WERI-Rb-1 (cell line): ENCODE measurements at regions not wholly inside any gene's neighbourhood (a gene's known extent, or its start where the extent isn't known, plus 50 kb on each side); places are given as distances from the start of the nearest gene placed in this dataset.

Experiments used
- DNase-seq: peaks from one replicate; pipeline ENCODE4 v3.0.0-alpha.2; 2020
- H3K27ac ChIP-seq: fragments of 250-450 bp; sonication (Bioruptor Pico); 2 replicates; pipeline ENCODE4 v1.5.1; 2020; ENCODE audit warnings: mild to moderate bottlenecking, moderate library complexity
- H3K27me3 ChIP-seq: fragments of 250-450 bp; sonication (Bioruptor Pico); 2 replicates; pipeline ENCODE4 v1.5.1; 2021; ENCODE audit warnings: mild to moderate bottlenecking, low read depth, moderate library complexity; ENCODE audit not compliant: insufficient read depth, severe bottlenecking
- H3K36me3 ChIP-seq: fragments of 250-450 bp; sonication (Bioruptor Pico); 2 replicates; pipeline ENCODE4 v1.5.1; 2020; ENCODE audit warnings: mild to moderate bottlenecking, moderate library complexity
- H3K4me3 ChIP-seq: 2 replicates; pipeline ENCODE4 v1.5.1; 2011; ENCODE audit warnings: low read depth, mild to moderate bottlenecking, control low read depth, low read length
- H3K9me3 ChIP-seq: fragments of 250-450 bp; sonication (Bioruptor Pico); 2 replicates; pipeline ENCODE4 v1.5.1; 2021; ENCODE audit warnings: mild to moderate bottlenecking, moderate library complexity; ENCODE audit not compliant: severe bottlenecking
- CTCF ChIP-seq: IDR thresholded peaks from 2 replicates; pipeline ENCODE4 v1.5.1; 2011; ENCODE audit warnings: low read depth, mild to moderate bottlenecking, control low read depth, inconsistent platforms, low read length

- no peak for TF ChIP-seq CTCF
- DNase-seq = no peak
- Histone ChIP-seq H3K9me3 (no peaks in the 10 kb centered on the region), H3K36me3 (no peaks in the 10 kb centered on the region), H3K27ac (no peak overlapping the region), H3K27me3 (no peaks in the 10 kb centered on the region), H3K4me3 (no peak overlapping the region)
Observed at GRCh38 chr2:8496617-8497016, 185.2 kb upstream of the ID2 start.

DNA sequence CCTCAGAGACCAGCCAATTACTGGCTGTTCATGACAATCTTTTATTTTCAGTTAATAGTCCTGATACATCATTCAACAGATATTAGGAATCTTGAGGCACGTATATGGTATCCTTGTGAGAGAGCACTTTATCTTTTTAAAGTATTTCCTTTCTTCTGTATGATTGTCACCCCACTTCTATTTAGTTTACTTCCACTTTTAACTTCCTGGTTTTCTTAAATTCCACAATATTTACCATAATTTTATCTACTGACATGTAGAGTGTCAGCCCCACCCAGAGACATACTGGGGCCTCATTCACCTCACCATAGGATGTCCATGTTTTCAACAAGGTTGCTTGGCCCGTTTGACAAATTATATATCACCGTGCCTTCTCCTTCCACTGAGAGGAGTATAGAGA, 182.9 kb upstream of the ID2 start:
- Histone ChIP-seq H3K36me3 (no peaks in the 10 kb centered on the region), H3K4me3 (no peak overlapping the region), H3K27me3 (no peaks in the 10 kb centered on the region), H3K27ac (no peak overlapping the region), H3K9me3 (no peaks in the 10 kb centered on the region)
- TF ChIP-seq CTCF = no peak
- no peak for DNase-seq

GRCh38 chr2:8500124-8501054, 181.5 kb upstream of the ID2 start:
- TF ChIP-seq CTCF = no peak
- no peak for DNase-seq
- Histone ChIP-seq H3K36me3 (no peaks in the 10 kb centered on the region), H3K4me3 (no peak overlapping the region), H3K27ac (no peak overlapping the region), H3K9me3 (no peaks in the 10 kb centered on the region), H3K27me3 (no peaks in the 10 kb centered on the region)

DNA sequence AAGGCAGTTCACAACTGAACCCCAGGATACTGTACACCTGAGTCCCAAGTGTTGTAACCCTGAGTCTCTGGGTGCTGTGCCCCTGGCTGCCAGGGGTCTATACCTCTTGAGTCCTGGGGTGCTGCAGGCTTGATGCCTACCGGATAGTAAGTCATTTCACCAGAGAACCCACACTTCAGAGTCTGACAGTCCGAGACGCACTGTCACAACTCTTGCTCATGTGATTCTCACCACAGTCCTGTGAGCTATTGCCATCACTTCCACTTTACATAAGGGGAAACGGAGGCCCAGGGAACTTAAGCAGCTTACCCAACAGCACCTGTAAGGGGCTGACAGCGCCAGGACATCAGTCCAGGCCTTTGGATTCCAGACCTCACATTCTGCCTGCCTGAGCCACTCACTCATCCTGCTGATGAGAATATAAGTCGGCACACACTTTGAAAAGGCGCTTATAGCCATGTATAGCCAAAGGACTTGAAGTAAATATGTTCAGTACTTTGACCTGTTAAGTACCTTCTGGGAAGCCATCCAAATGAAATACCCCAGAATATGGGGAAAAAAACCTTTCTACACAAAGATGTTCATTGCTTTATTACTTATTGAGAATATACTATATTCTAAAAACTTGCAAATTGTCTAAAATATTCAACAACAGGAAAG, 180.7 kb upstream of the ID2 start:
- no peak for DNase-seq
- no peak overlapping the region for H3K27ac ChIP-seq

GRCh38 chr2:8502316-8502715, 179.5 kb upstream of the ID2 start:
- Histone ChIP-seq H3K9me3 (peaks cover 8% of the 10 kb centered on the region), H3K27ac (no peak overlapping the region), H3K36me3 (no peaks in the 10 kb centered on the region), H3K27me3 (no peaks in the 10 kb centered on the region), H3K4me3 (no peak overlapping the region)
- TF ChIP-seq CTCF = no peak
- no peak for DNase-seq

More for the DNA sequence above, 180.7 kb upstream of the ID2 start:
- H3K9me3 ChIP-seq = peaks cover 4% of the 10 kb centered on the region
- H3K4me3 ChIP-seq = no peak overlapping the region
- no peaks in the 10 kb centered on the region for H3K27me3 ChIP-seq
- H3K36me3 ChIP-seq = no peaks in the 10 kb centered on the region
- TF ChIP-seq CTCF = no peak
